Lower leg skin (tissue), 4 donors: ENCODE measurements at regions not wholly inside any gene's neighbourhood (a gene's known extent, or its start where the extent isn't known, plus 50 kb on each side); places are given as distances from the start of the nearest gene placed in this dataset.

Source experiments
- DNase-seq, 2 donors: peaks; one replicate each; pipeline ENCODE4 v3.0.0-alpha.2; 2019; ENCODE audit warnings: low spot score in 2 of 2
- H3K4me3 ChIP-seq: fragments of 200-600 bp; sonication (generic); 2 replicates; pipeline ENCODE4 v1.5.1; 2017; ENCODE audit warnings: mild to moderate bottlenecking, low read depth; ENCODE audit not compliant: poor library complexity, severe bottlenecking
- CTCF ChIP-seq, 3 donors: fragments of 450-650 bp; IDR thresholded peaks; one replicate each; pipeline ENCODE4 v1.5.1; 2016; ENCODE audit warnings: antibody characterized with exemption in 3 of 3, mild to moderate bottlenecking in 3 of 3, moderate library complexity in 2 of 3
- POLR2A ChIP-seq, 2 donors: fragments of 450-650 bp; IDR thresholded peaks; one replicate each; pipeline ENCODE4 v1.6.1; 2016 to 2017; ENCODE audit warnings: antibody characterized with exemption in 2 of 2, mild to moderate bottlenecking in 1 of 2, moderate library complexity in 1 of 2
- WGBS, 2 donors: methylation state at CpG; one replicate each; pipeline ENCODE4 v1.1.5; 2018; 5-methylcytosine and 5-hydroxymethylcytosine counted together
- intact Hi-C: fragments of 100-400 bp; cut with DNase I; formaldehyde crosslinking; loops from one replicate; pipeline ENCODE4 v1.15.0; 2023; ENCODE audit warnings: low total_unique reads

GRCh38 chr3:194987571-194988494, 283.1 kb downstream of the XXYLT1 start:
- no peak overlapping the region for H3K4me3 ChIP-seq
- TF ChIP-seq CTCF (IDR thresholded peaks at IDR 0.05): no peak
- no peak for TF ChIP-seq POLR2A (IDR thresholded peaks at IDR 0.05)
- WGBS, 2 donors: 90 to 91% methylated on average over 21 of the region's 21 CpGs
- DNase-seq: peak in 1 of 2 donors; percentile 78
- intact Hi-C loops: no loop called here

GRCh38 chr3:194988495-194989165, 282.3 kb downstream of the XXYLT1 start:
- no peak for TF ChIP-seq POLR2A (IDR thresholded peaks at IDR 0.05)
- TF ChIP-seq CTCF (IDR thresholded peaks at IDR 0.05): no peak
- no peak overlapping the region for H3K4me3 ChIP-seq
- intact Hi-C loops: no loop called here
- no peak for DNase-seq
- WGBS, 2 donors: 85 to 86% methylated on average over 8 of the region's 8 CpGs

- intact Hi-C loops: no loop called here
- WGBS, 2 donors: 88 to 91% methylated on average over 10 of the region's 10 CpGs
- no peak for DNase-seq
- TF ChIP-seq CTCF (IDR thresholded peaks at IDR 0.05): no peak
- no peak for TF ChIP-seq POLR2A (IDR thresholded peaks at IDR 0.05)
- H3K4me3 ChIP-seq: no peak overlapping the region
Observed at GRCh38 chr3:194989241-194989640, 281.7 kb downstream of the XXYLT1 start.

GRCh38 chr3:194990454-194991337, 280.3 kb downstream of the XXYLT1 start:
- WGBS, 2 donors: 69 to 71% methylated on average over 8 of the region's 8 CpGs

More at GRCh38 chr3:194990454-194991337, 280.3 kb downstream of the XXYLT1 start:
- intact Hi-C loops: no loop called here
- peak in 1 of 2 donors; percentile 42 for DNase-seq
- TF ChIP-seq POLR2A (IDR thresholded peaks at IDR 0.05): no peak
- no peak for TF ChIP-seq CTCF (IDR thresholded peaks at IDR 0.05)
- H3K4me3 ChIP-seq: no peak overlapping the region
